Uterus (tissue), 2 donors: ENCODE measurements at regions not wholly inside any gene's neighbourhood (a gene's known extent, or its start where the extent isn't known, plus 50 kb on each side); places are given as distances from the start of the nearest gene placed in this dataset.

Experiments used
- CTCF ChIP-seq, 4 experiments: fragments of 200-600 bp in 2 of 4; fragments of 450-650 bp in 2 of 4; sonication (generic) in 2 of 4; IDR thresholded peaks; one replicate each; pipeline ENCODE4 v1.5.1; 2016 to 2019; ENCODE audit warnings: antibody characterized with exemption in 4 of 4, mild to moderate bottlenecking in 2 of 4, moderate library complexity in 1 of 4
- POLR2A ChIP-seq, 2 donors: fragments of 450-650 bp; IDR thresholded peaks; one replicate each; pipeline ENCODE4 v1.6.1; 2016; ENCODE audit warnings: antibody characterized with exemption in 2 of 2, mild to moderate bottlenecking in 1 of 2, moderate library complexity in 1 of 2

GRCh38 chr13:74201530-74201929 is 67.3 kb upstream of the KLF12 start:
- TF ChIP-seq CTCF (IDR thresholded peaks at IDR 0.05) (no peak), POLR2A (IDR thresholded peaks at IDR 0.05) (no peak)
